ENCODE measurements at regions not wholly inside any gene's neighbourhood (a gene's known extent, or its start where the extent isn't known, plus 50 kb on each side); places are given as distances from the start of the nearest gene placed in this dataset.

- TF ChIP-seq CTCF (IDR thresholded peaks at IDR 0.05; ENCODE audit: low read depth, low read length) (no peak), EZH2phosphoT487 (IDR thresholded peaks at IDR 0.05; ENCODE audit: low read depth) (no peak)
Observed at GRCh38 chr15:38691377-38691776, 126.8 kb upstream of the RASGRP1 start.

Data from OCI-LY3 (cell line).